Hematopoietic multipotent progenitor cell treated with erythropoietin and hydrocortisone succinate and interleukin-3 and kit ligand, for 8 days (in vitro differentiated cells): ENCODE measurements at regions not wholly inside any gene's neighbourhood (a gene's known extent, or its start where the extent isn't known, plus 50 kb on each side); places are given as distances from the start of the nearest gene placed in this dataset.
A peak's percentile ranks its signal among the peaks of the same experiment; 100 is the strongest.

Experiments used
- DNase-seq: peaks from one replicate; pipeline ENCODE4 v3.0.0-alpha.2; 2015

- DNase-seq, result no peak
Observed at GRCh38 chr6:30806581-30807183, 62.3 kb upstream of the IER3 start.

- no peak for DNase-seq
Observed at GRCh38 chr6:30804333-30804732, 60.0 kb upstream of the IER3 start.

- DNase-seq, result no peak
Observed at GRCh38 chr6:30802731-30803130, 58.4 kb upstream of the IER3 start.

- DNase-seq, result no peak
Observed at GRCh38 chr6:30801950-30802349, 57.6 kb upstream of the IER3 start.

- DNase-seq, result no peak
Observed at GRCh38 chr6:30800871-30801270, 56.5 kb upstream of the IER3 start.

GRCh38 chr6:30799210-30799609 is 54.9 kb upstream of the IER3 start:
- DNase-seq, result no peak

GRCh38 chr6:30798494-30798893 is 54.1 kb upstream of the IER3 start:
- no peak for DNase-seq

- DNase-seq, result peak; percentile 21
Observed at GRCh38 chr6:30795549-30796293, 51.4 kb upstream of the IER3 start.
